HS-5 (cell line): ENCODE measurements at regions not wholly inside any gene's neighbourhood (a gene's known extent, or its start where the extent isn't known, plus 50 kb on each side); places are given as distances from the start of the nearest gene placed in this dataset.
"Not testable (repeated sequence)": the region's sequence is repeated elsewhere in the genome, so short reads cannot be mapped to it uniquely, and the experiment has no call there.

ENCODE experiments used
- DNase-seq: peaks from one replicate; pipeline ENCODE4 v3.0.0-alpha.2; 2012; ENCODE audit warnings: low read depth

- DNase-seq = not testable (repeated sequence)
These were observed 1280.7 kb upstream of the SEL1L start for GRCh38 chr14:82814339-82814738.

GRCh38 chr14:82830596-82830995, 1296.9 kb upstream of the SEL1L start:
- DNase-seq = no peak

- DNase-seq = no peak
These were observed 1302.8 kb upstream of the SEL1L start for GRCh38 chr14:82836256-82836950.

GRCh38 chr14:82837611-82838140, 1304.0 kb upstream of the SEL1L start:
- DNase-seq = no peak

GRCh38 chr14:82850576-82850975, 1316.9 kb upstream of the SEL1L start:
- DNase-seq = no peak

- DNase-seq = no peak
These were observed 1320.5 kb upstream of the SEL1L start for GRCh38 chr14:82854131-82854530.

GRCh38 chr14:82854901-82855300, 1321.2 kb upstream of the SEL1L start:
- no peak for DNase-seq

- peak; percentile 75 for DNase-seq
These were observed 1322.3 kb upstream of the SEL1L start for GRCh38 chr14:82855912-82856391.

GRCh38 chr14:82861313-82861712, 1327.7 kb upstream of the SEL1L start:
- DNase-seq = no peak

GRCh38 chr14:82872494-82872893, 1338.8 kb upstream of the SEL1L start:
- DNase-seq = no peak

- DNase-seq = no peak
These were observed 1345.3 kb upstream of the SEL1L start for GRCh38 chr14:82878951-82879350.

GRCh38 chr14:82879949-82880535, 1346.4 kb upstream of the SEL1L start:
- no peak for DNase-seq

GRCh38 chr14:82886670-82887069, 1353.0 kb upstream of the SEL1L start:
- DNase-seq = no peak

- no peak for DNase-seq
These were observed 1356.0 kb upstream of the SEL1L start for GRCh38 chr14:82889701-82890100.

GRCh38 chr14:82896476-82896875, 1362.8 kb upstream of the SEL1L start:
- DNase-seq = no peak

GRCh38 chr14:82897469-82898308, 1364.0 kb upstream of the SEL1L start:
- no peak for DNase-seq

GRCh38 chr14:82905762-82906161, 1372.1 kb upstream of the SEL1L start:
- DNase-seq = no peak

- DNase-seq = no peak
These were observed 1378.3 kb upstream of the SEL1L start for GRCh38 chr14:82911930-82912329.

- DNase-seq = no peak
These were observed 1379.7 kb upstream of the SEL1L start for GRCh38 chr14:82913396-82913795.

GRCh38 chr14:82915381-82915780, 1381.7 kb upstream of the SEL1L start:
- DNase-seq = no peak

- no peak for DNase-seq
These were observed 1402.0 kb upstream of the SEL1L start for GRCh38 chr14:82935691-82936090.

- DNase-seq = no peak
These were observed 1417.5 kb upstream of the SEL1L start for GRCh38 chr14:82951171-82951570.

GRCh38 chr14:82963756-82964155, 1430.1 kb upstream of the SEL1L start:
- DNase-seq = no peak
